GM19035 (cell line): ENCODE measurements at regions not wholly inside any gene's neighbourhood (a gene's known extent, or its start where the extent isn't known, plus 50 kb on each side); places are given as distances from the start of the nearest gene placed in this dataset.

ENCODE experiments used
- ATAC-seq: cut with Tn5 transposase; IDR thresholded peaks from one replicate; pipeline ENCODE4 v1.9.1; 2021; ENCODE audit not compliant: unreplicated experiment

- no peak for ATAC-seq
Measured at GRCh38 chr5:2658881-2659470, 92.5 kb downstream of the IRX2 start.

DNA sequence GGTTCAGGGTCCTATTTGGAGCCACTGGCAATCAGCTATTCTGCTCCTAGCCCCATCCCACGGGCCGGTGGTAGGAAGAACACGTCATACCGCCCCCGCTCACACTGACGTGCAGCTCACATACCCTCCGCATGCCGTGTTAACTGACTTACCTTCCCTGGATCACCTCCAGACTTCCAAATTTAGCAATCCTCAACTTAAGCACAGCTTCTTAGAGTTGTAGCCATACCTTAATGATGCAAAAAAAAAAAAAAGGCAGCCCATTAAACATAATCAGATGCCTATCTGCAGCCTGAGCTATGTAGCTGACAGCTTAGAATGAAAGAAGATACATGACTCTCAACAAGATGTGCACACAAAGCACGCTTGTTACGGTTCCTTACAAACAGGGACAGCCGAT, 93.0 kb downstream of the IRX2 start:
- ATAC-seq = no peak

DNA sequence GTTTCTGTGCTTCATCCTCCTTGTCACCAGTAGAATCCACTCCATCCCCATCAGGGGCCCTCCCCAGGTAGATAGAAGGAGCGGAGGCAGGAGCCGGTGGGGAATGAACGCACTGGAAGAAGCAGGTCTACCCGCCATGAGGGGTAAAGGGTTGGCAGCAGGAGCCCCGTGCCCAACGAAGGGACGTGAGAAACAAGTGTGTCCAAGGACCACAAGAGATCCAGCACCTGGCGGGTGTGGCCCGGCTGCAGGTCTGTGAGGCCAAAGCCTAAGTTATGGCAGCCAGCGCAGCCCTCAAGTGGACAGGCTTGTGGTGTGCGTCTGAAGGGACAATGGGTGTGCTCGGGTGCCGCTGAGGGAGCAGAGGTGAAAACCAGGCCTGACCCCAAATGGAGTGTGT, 94.3 kb downstream of the IRX2 start:
- no peak for ATAC-seq

DNA sequence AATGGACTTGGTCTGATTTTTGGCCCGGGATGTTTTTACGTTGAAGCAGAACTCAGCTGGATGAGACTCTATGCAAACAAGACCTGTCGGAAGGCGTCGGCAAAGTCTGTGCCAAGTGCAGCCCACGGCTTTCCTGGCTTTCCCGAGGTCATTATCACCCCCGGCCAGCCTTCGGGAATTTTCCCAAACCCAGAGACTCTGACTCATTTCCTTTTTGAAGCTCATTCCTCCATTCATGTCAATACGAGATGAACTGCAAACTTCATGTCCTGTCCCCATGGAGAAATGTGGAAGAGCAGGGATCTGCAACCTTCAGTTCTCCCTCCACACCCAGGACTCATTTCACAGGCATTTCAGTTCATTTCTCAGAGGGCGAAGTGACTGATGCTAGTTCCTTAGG, 95.3 kb downstream of the IRX2 start:
- ATAC-seq = no peak

- no peak for ATAC-seq
Measured at GRCh38 chr5:2653991-2654390, 97.5 kb downstream of the IRX2 start.

DNA sequence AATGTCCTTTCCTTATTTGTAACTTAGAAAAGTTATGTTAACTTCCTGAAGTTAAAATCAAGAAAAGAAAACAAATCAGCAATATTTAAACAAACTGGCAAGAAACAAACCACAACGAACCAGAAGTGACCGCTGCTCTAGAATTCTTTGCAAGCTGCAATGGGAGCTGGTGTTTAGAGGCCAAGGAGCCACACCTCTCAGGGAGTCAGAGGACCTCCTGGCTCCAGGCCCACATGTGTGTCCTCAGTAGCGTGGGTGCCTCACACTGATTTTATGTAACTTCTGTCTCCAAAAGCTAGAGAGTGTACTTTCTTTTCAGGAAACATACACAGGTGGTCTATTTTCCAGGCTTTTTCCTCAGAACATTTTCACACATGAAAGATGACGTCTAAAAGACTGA, 100.4 kb downstream of the IRX2 start:
- no peak for ATAC-seq

DNA sequence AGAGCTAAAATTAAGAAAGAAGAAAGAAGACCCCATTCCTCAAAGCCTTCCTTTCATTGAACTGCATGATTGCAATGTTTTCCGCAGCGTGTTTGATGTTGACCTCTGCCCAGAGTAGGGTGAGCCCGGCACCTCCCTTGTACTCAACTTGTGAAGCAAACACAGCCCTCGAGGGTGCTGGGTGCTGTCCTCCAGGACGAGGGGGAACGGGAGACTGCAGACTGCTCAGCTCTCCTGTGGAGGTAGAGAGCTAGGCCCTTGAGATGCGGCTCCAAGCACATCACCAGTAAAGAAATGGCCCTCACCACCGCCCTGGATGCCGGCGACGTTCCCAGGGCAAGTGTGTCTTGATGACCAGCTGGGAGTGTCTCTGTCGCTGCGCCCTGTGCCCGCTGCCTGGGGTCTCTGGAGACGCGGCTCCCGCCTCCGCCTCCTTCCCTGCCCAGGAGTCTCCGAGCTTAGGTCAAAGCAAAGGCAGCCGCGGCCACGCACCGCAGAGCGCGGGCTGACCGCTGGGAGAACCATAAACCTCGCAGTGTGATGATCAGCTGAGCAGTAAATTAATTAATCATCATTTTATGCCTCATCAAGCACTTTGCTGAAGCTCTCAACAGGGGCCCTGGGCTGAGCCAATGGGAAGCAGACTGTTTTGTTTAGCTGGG, 108.7 kb downstream of the IRX2 start:
- no peak for ATAC-seq

- no peak for ATAC-seq
Measured at GRCh38 chr5:2640717-2641116, 110.8 kb downstream of the IRX2 start.

DNA sequence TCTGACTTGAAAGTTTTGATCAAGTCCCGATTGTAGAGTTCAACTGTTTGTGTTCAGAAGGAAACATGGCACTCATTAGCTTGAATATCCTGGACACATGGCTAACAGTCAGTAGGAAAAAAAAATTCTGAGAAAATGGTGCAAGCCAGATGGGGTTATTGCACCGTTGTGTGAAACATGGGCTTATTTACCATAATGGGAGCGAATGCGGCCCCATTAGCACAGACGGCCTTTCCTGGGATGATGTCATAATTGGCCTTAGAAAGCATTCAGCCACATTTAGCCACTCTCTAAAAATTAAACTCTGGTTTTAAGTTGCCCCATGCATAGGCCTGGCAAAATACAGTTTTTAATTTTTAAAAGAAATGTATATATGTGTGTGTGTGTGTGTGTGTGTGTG, 112.1 kb downstream of the IRX2 start:
- ATAC-seq = no peak

DNA sequence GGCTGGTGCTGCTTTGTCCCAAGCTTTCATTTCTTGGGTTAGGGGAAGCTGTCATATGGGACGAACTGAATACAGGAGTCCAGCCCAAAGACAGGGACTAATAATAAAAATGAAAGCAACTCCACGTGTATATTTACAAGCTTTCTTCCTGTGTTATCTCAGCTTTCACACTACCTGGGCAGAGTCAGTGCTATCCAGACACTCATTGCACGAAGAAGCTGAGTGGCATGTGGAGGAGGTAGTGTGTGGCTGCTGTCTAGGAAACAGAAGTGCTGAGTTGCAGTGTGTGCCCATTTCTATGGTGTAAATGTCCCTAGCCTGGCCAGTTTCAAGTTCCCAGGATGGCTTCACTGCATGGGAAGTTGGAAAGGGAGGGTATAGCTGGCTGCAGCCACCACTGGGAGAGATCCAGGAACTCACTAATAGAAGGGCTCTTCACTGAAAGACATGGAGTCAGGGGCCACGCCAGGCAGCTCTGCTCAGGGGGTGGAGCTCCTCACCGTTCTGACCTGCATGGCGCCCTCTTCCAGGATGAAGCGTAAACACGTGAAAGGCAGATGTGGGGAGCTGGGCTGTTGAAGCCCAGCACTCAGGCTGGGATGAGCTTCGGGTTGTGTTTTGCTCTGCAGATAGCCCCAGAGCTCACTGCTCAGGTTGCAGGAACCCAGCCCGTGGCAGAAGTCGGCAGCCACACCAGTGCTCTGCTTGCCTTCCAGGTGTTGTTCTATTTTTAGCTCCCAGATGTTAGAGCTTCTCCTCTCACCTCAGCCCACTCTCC, 116.9 kb downstream of the IRX2 start:
- no peak for ATAC-seq

- ATAC-seq = no peak
Measured at GRCh38 chr5:2633992-2634391, 117.5 kb downstream of the IRX2 start.

DNA sequence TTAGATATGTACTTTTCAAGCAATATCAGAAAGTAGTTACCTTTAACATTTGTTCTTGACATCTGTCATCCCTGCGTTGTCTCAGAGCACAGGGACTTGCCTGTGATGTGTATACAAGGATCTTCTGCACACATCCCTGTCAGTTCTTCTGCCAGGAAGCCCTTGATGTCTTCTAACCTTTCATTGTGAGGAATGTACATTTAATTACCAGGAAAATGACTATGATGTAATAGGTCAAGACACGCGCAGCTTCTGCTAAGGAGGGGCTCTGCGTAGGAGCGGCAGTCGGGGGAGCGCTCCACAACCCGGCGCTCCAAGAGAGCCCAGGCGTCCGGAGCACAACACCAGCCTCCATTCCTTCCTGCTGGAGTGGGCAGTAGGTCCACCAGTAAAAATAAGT, 119.7 kb downstream of the IRX2 start:
- ATAC-seq = no peak

DNA sequence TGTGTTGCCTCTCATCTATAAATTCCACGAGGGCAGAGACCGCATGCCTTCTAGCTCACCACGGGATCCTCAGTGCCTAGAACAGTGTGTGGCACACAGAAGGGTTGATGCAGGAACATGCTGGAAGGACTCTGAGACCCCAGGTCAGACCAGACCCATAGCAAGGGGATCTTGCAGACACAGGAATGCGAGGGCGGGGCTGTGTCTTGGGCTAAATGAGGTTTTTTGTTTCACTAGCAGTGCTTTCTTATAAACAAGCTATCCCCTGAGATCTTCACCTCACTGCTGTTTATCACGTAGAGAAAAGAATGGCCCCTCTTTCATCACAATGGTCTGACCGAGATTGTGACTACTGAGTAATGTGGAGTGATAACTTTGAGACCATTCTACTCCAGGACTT, 122.4 kb downstream of the IRX2 start:
- no peak for ATAC-seq

GRCh38 chr5:2627867-2628266, 123.6 kb downstream of the IRX2 start:
- no peak for ATAC-seq

- ATAC-seq = no peak
Measured at GRCh38 chr5:2626572-2626971, 124.9 kb downstream of the IRX2 start.

- ATAC-seq = no peak
Measured at GRCh38 chr5:2622866-2623265, 128.6 kb downstream of the IRX2 start.

- ATAC-seq = no peak
Measured at GRCh38 chr5:2621631-2622030, 129.8 kb downstream of the IRX2 start.

DNA sequence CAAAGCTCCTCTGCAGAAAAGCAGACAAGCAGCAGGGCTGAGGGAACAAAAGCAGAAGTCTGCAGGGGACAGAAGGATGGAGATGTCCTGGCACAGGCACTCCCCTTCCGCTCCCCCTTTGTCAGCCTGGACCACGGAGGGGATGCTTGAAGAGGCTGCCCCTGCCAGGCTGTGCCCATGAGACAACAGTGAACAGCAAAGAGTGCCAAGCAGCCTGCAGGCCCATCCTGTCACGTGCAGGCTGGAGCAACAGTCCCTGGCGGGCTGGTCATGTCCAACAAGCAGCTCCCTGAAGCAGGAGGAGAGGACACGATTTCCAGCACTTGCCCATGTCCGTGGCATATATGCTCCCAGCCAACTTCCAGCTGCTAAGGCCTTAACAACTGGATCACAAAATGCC, 132.3 kb downstream of the IRX2 start:
- ATAC-seq = no peak

DNA sequence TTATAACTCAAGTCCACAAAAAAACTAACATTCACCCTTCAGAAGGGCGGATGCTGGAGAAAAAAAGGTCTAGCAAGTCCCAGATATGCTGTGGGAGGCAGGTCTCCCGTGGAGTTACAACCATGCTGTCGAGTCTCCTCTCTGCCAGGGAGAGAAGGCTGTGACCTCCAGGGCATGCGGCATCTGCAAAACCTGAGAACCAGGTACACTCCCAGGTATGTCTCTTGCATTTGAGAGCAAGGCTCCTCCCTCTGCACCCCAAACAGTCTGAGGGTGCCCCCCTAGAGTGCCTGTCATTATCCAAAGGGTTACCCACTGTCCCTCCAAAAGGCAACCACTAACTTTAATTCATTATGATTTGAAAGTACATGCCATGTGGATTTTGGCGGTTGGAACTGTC, 134.0 kb downstream of the IRX2 start:
- ATAC-seq = no peak

- no peak for ATAC-seq
Measured at GRCh38 chr5:2615917-2616316, 135.6 kb downstream of the IRX2 start.

DNA sequence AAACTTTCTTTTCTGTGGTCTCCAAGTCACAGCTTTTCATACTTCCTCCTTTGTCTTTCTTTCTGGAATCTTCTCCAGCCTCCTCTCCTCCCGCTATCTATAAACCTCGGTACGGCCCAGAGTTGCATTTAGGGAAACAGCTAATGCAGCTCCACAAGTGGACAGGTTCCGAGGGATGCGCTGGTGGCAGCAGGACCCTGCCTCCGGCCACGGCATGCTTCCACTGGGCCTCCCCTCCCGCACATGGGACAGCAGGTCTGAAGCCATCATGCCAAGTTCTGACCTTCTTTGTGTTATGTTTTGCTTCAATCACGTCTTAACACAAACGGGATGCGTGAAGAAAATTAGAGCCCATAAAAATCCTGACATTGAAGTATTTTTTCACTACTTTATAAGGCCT, 136.9 kb downstream of the IRX2 start:
- no peak for ATAC-seq

- ATAC-seq = no peak
Measured at GRCh38 chr5:2611659-2612058, 139.8 kb downstream of the IRX2 start.
